Choroid plexus epithelial cell (primary cell): ENCODE measurements at regions not wholly inside any gene's neighbourhood (a gene's known extent, or its start where the extent isn't known, plus 50 kb on each side); places are given as distances from the start of the nearest gene placed in this dataset.

Experiments used
- DNase-seq: peaks from one replicate; pipeline ENCODE4 v3.0.0-alpha.2; 2010; ENCODE audit warnings: low read depth
- H3K4me3 ChIP-seq: 2 replicates; pipeline ENCODE4 v1.5.1; 2011; ENCODE audit warnings: low read depth, mild to moderate bottlenecking, control low read depth, low read length, moderate library complexity
- TF ChIP-seq, protein P1 (sequence below): conservative IDR thresholded peaks from 2 replicates; pipeline ENCODE4 v1.5.1; 2011; ENCODE audit warnings: low read depth, mild to moderate bottlenecking, control low read depth, inconsistent platforms, low read length, moderate library complexity

- TF ChIP-seq, protein P1, sequence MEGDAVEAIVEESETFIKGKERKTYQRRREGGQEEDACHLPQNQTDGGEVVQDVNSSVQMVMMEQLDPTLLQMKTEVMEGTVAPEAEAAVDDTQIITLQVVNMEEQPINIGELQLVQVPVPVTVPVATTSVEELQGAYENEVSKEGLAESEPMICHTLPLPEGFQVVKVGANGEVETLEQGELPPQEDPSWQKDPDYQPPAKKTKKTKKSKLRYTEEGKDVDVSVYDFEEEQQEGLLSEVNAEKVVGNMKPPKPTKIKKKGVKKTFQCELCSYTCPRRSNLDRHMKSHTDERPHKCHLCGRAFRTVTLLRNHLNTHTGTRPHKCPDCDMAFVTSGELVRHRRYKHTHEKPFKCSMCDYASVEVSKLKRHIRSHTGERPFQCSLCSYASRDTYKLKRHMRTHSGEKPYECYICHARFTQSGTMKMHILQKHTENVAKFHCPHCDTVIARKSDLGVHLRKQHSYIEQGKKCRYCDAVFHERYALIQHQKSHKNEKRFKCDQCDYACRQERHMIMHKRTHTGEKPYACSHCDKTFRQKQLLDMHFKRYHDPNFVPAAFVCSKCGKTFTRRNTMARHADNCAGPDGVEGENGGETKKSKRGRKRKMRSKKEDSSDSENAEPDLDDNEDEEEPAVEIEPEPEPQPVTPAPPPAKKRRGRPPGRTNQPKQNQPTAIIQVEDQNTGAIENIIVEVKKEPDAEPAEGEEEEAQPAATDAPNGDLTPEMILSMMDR = no peak
- no peak overlapping the region for H3K4me3 ChIP-seq
- no peak for DNase-seq
These were observed 380.7 kb downstream of the MZT1 start for GRCh38 chr13:72346716-72347115.

GRCh38 chr13:72342364-72342763 is 385.1 kb downstream of the MZT1 start:
- DNase-seq = no peak
- TF ChIP-seq, protein P1 = no peak
- no peak overlapping the region for H3K4me3 ChIP-seq

- DNase-seq = no peak
- TF ChIP-seq, protein P1 = no peak
- H3K4me3 ChIP-seq = no peak overlapping the region
These were observed 385.5 kb downstream of the MZT1 start for GRCh38 chr13:72341904-72342303.

GRCh38 chr13:72317346-72318109 is 409.9 kb downstream of the MZT1 start:
- TF ChIP-seq, protein P1 = no peak
- H3K4me3 ChIP-seq = no peak overlapping the region
- no peak for DNase-seq

DNA sequence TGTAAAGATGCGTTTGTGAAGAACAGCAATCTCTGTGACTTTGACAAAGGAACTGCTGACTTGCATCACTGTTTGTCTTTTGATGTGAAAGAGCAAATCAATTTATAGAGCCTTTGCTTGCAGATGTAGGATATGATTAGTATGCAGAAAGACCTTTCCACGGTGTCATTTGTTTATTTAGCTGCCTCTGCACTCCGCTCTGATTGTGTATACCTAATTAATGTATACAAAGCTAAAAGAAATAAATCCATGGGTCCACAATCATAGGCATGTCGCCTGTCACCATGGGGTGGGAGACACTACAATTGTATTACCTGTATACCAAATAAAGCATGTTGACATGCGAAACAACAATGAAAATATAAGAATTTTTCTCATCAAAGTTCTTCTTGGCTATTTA is 410.7 kb downstream of the MZT1 start:
- no peak overlapping the region for H3K4me3 ChIP-seq
- no peak for DNase-seq
- TF ChIP-seq, protein P1 = no peak

GRCh38 chr13:72315312-72315711 is 412.1 kb downstream of the MZT1 start:
- TF ChIP-seq, protein P1 = no peak
- no peak for DNase-seq
- no peak overlapping the region for H3K4me3 ChIP-seq

DNA sequence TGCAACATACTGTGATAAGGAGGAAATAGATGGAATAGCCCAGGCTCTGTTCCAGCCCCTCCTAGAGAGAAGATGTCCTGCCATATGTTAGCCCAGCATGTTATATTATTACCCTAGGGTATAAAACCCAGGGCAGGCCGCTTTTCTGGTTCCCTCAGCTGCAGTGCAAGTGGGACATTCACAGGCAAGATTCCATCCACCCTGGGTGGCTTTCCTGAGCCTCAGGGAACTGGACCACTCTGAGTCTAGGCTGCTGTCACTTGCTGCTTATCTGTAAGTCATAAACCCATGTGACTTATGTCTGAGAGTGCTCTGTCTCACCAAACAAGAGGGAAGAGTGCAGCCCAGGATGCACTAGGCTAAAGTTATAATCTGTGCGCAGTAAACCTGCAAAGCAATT is 413.2 kb downstream of the MZT1 start:
- H3K4me3 ChIP-seq = no peak overlapping the region
- no peak for DNase-seq
- TF ChIP-seq, protein P1 = no peak
